H9 (cell line): ENCODE measurements at regions not wholly inside any gene's neighbourhood (a gene's known extent, or its start where the extent isn't known, plus 50 kb on each side); places are given as distances from the start of the nearest gene placed in this dataset.

ENCODE experiments used
- DNase-seq: peaks from one replicate; pipeline ENCODE4 v3.0.0-alpha.2; 2017
- H2AFZ ChIP-seq: one replicate; pipeline ENCODE4 v1.6.1; 2013; ENCODE audit warnings: mild to moderate bottlenecking, low read length, control low read depth, moderate library complexity
- H2AK5ac ChIP-seq: 2 replicates; pipeline ENCODE4 v1.6.1; 2013; ENCODE audit warnings: low read length, control low read depth, mixed read lengths; ENCODE audit not compliant: insufficient read length
- H2BK120ac ChIP-seq: one replicate; pipeline ENCODE4 v1.6.1; 2013; ENCODE audit warnings: low read depth, mild to moderate bottlenecking, low read length, control low read depth, inconsistent platforms; ENCODE audit not compliant: poor library complexity, severe bottlenecking
- H2BK12ac ChIP-seq: 2 replicates; pipeline ENCODE4 v1.6.1; 2013; ENCODE audit warnings: low read length, control low read depth, mixed read lengths, low read depth; ENCODE audit not compliant: insufficient read length
- H2BK15ac ChIP-seq: 2 replicates; pipeline ENCODE4 v1.6.1; 2013; ENCODE audit warnings: low read depth, low read length, control low read depth
- H2BK20ac ChIP-seq: one replicate; pipeline ENCODE4 v1.6.1; 2013; ENCODE audit warnings: low read depth, mild to moderate bottlenecking, low read length, control low read depth, inconsistent platforms; ENCODE audit not compliant: poor library complexity, severe bottlenecking
- H2BK5ac ChIP-seq: 2 replicates; pipeline ENCODE4 v1.6.1; 2013; ENCODE audit warnings: low read length, control low read depth, mixed read lengths; ENCODE audit not compliant: insufficient read length
- H3K14ac ChIP-seq: 2 replicates; pipeline ENCODE4 v1.6.1; 2013; ENCODE audit warnings: low read length, control low read depth; ENCODE audit not compliant: insufficient read depth
- H3K18ac ChIP-seq: 2 replicates; pipeline ENCODE4 v1.6.1; 2013; ENCODE audit warnings: low read depth, mild to moderate bottlenecking, mixed read lengths, low read length, control low read depth; ENCODE audit not compliant: insufficient read length
- H3K23ac ChIP-seq: 2 replicates; pipeline ENCODE4 v1.6.1; 2013; ENCODE audit warnings: low read length, control low read depth, mixed read lengths, low read depth; ENCODE audit not compliant: insufficient read length
- H3K23me2 ChIP-seq: 2 replicates; pipeline ENCODE4 v1.6.1; 2013; ENCODE audit warnings: low read depth, mild to moderate bottlenecking, mixed read lengths, low read length, control low read depth; ENCODE audit not compliant: insufficient read length, poor library complexity, severe bottlenecking
- H3K27ac ChIP-seq: 2 replicates; pipeline ENCODE4 v1.5.1; 2013; ENCODE audit warnings: low read length, control low read depth, mixed read lengths, low read depth; ENCODE audit not compliant: insufficient read length
- H3K27me3 ChIP-seq: 2 replicates; pipeline ENCODE4 v1.6.1; 2013; ENCODE audit warnings: low read length, control low read depth, inconsistent platforms; ENCODE audit not compliant: insufficient read depth
- H3K4ac ChIP-seq: 2 replicates; pipeline ENCODE4 v1.6.1; 2013; ENCODE audit warnings: low read depth, mild to moderate bottlenecking, control low read depth, inconsistent platforms, low read length, moderate library complexity
- H3K4me1 ChIP-seq: 2 replicates; pipeline ENCODE4 v1.6.1; 2013; ENCODE audit warnings: low read length, control low read depth, inconsistent platforms; ENCODE audit not compliant: insufficient read depth
- H3K4me2 ChIP-seq: 2 replicates; pipeline ENCODE4 v1.6.1; 2013; ENCODE audit warnings: low read length, control low read depth, mixed read lengths; ENCODE audit not compliant: insufficient read length, insufficient read depth
- H3K56ac ChIP-seq: 2 replicates; pipeline ENCODE4 v1.6.1; 2013; ENCODE audit warnings: low read depth, mild to moderate bottlenecking, mixed read lengths, low read length, control low read depth; ENCODE audit not compliant: insufficient read length
- H3K79me1 ChIP-seq: 2 replicates; pipeline ENCODE4 v1.6.1; 2013; ENCODE audit warnings: low read depth, mild to moderate bottlenecking, moderate library complexity, low read length, control low read depth, inconsistent platforms; ENCODE audit not compliant: insufficient read depth, poor library complexity, severe bottlenecking
- H3K79me2 ChIP-seq: 2 replicates; pipeline ENCODE4 v1.6.1; 2013; ENCODE audit warnings: low read length, control low read depth, inconsistent platforms; ENCODE audit not compliant: insufficient read depth
- H3K9ac ChIP-seq: 2 replicates; pipeline ENCODE4 v1.6.1; 2013; ENCODE audit warnings: low read length, control low read depth, mixed read lengths; ENCODE audit not compliant: insufficient read length; ENCODE audit errors: extremely low read depth
- H3K9me3 ChIP-seq: one replicate; pipeline ENCODE4 v1.6.1; 2013; ENCODE audit warnings: low read depth, low read length, inconsistent platforms; ENCODE audit not compliant: control insufficient read depth
- H3T11ph ChIP-seq: one replicate; pipeline ENCODE4 v1.6.1; 2013; ENCODE audit warnings: mild to moderate bottlenecking, low read length, control low read depth, inconsistent platforms
- H4K20me1 ChIP-seq: one replicate; pipeline ENCODE4 v1.6.1; 2013; ENCODE audit not compliant: control insufficient read depth, insufficient read length, insufficient read depth
- H4K5ac ChIP-seq: 2 replicates; pipeline ENCODE4 v1.6.1; 2013; ENCODE audit warnings: low read depth, mild to moderate bottlenecking, mixed read lengths, low read length, control low read depth; ENCODE audit not compliant: insufficient read length
- H4K8ac ChIP-seq: replicated peaks from 2 replicates; pipeline ENCODE4 v1.6.1; 2013; ENCODE audit warnings: low read length, control low read depth, mixed read lengths, low read depth; ENCODE audit not compliant: insufficient read length
- H4K91ac ChIP-seq: 2 replicates; pipeline ENCODE4 v1.6.1; 2013; ENCODE audit warnings: low read depth, mild to moderate bottlenecking, moderate library complexity, mixed read lengths, low read length, control low read depth; ENCODE audit not compliant: insufficient read length
- H3K27ac Mint-ChIP-seq, 3 experiments: 2 replicates in 2 of 3; 3 replicates in 1 of 3; pipeline ENCODE4 v1.8.0; 2020 to 2021; ENCODE audit warnings: mixed read lengths in 3 of 3, mild to moderate bottlenecking in 1 of 3, moderate library complexity in 1 of 3
- H3K27me3 Mint-ChIP-seq: 2 replicates; pipeline ENCODE4 v1.8.0; 2021; ENCODE audit warnings: low read depth, mild to moderate bottlenecking, moderate library complexity, mixed read lengths
- H3K36me3 Mint-ChIP-seq, 3 experiments: 2 replicates in 2 of 3; 3 replicates in 1 of 3; pipeline ENCODE4 v1.8.0; 2020 to 2021; ENCODE audit warnings: low read depth in 3 of 3, mixed read lengths in 3 of 3; ENCODE audit not compliant: insufficient read depth in 1 of 3
- H3K4me1 Mint-ChIP-seq, 2 experiments: 2 replicates each; pipeline ENCODE4 v1.8.0; 2020; ENCODE audit warnings: mixed read lengths in 2 of 2
- H3K4me3 Mint-ChIP-seq, 2 experiments: 2 replicates in 1 of 2; 3 replicates in 1 of 2; pipeline ENCODE4 v1.8.0; 2020 to 2021; ENCODE audit warnings: mild to moderate bottlenecking in 2 of 2, mixed read lengths in 2 of 2, moderate library complexity in 1 of 2
- H3K9me3 Mint-ChIP-seq, 2 experiments: 2 replicates in 1 of 2; 3 replicates in 1 of 2; pipeline ENCODE4 v1.8.0; 2020; ENCODE audit warnings: mild to moderate bottlenecking in 2 of 2, mixed read lengths in 2 of 2, moderate library complexity in 1 of 2
- CTCF ChIP-seq: fragments of 200-600 bp; sonication (generic); conservative IDR thresholded peaks from 3 replicates; pipeline ENCODE4 v1.8.0; 2021; ENCODE audit warnings: antibody characterized with exemption, mild to moderate bottlenecking
- WGBS: extraction: QIAGEN DNeasy Blood & Tissue Kit; methylation state at CpG from one replicate; pipeline ENCODE4 v1.1.7; 2013; ENCODE audit warnings: missing lambda C conversion rate, low lambda C conversion rate, mixed read lengths; ENCODE audit not compliant: insufficient read length; ENCODE audit errors: extremely low coverage; 5-methylcytosine and 5-hydroxymethylcytosine counted together

DNA sequence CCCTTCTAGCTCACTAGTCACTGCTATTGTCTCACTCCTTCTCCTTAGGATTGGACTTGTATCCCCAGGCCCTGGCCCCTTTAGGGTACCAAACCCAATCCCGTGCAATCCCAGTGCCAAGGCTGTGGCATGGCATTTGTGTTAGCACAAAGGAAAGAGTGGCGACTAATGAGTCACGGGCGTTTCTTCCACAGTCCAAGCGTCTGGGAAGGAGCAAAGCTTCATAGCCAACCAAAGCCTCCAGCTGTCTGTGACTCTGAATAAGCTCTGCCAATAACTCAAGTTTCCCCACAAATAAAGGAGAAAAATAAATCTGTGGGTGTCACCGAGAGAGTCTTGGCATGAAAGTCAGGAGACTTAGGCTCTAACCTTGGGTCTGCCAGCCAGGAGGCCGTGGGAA is 54.6 kb upstream of the COX10 start:
- Histone ChIP-seq H4K91ac (no peak overlapping the region), H3K18ac (no peak overlapping the region), H2AFZ (no peak overlapping the region), H2BK120ac (no peak overlapping the region), H4K5ac (no peak overlapping the region), H4K20me1 (no peaks in the 10 kb centered on the region), H3K79me2 (no peaks in the 10 kb centered on the region), H2AK5ac (no peak overlapping the region), H3T11ph (no peak overlapping the region), H3K14ac (no peak overlapping the region), H3K4ac (no peak overlapping the region), H3K27me3 (no peaks in the 10 kb centered on the region), H3K23me2 (no peaks in the 10 kb centered on the region), H3K56ac (no peak overlapping the region), H2BK5ac (no peak overlapping the region), H2BK12ac (no peak overlapping the region), H3K9ac (no peak overlapping the region), H3K9me3 (no peaks in the 10 kb centered on the region), H3K27ac (no peak overlapping the region), H2BK20ac (no peak overlapping the region), H3K4me1 (peaks cover 10% of the 10 kb centered on the region), H3K79me1 (no peaks in the 10 kb centered on the region), H4K8ac (no peak overlapping the region), H3K23ac (no peak overlapping the region), H2BK15ac (no peak overlapping the region), H3K4me2 (no peak overlapping the region)
- Mint-ChIP-seq H3K9me3 (peaks cover 0 to 2% of the 10 kb centered on the region in 2 experiments; a peak in 1 of 5 replicates), H3K4me3 (no peak overlapping the region), H3K27ac (no peak overlapping the region), H3K27me3 (no peaks in the 10 kb centered on the region; the same call in 1 of the 2 replicates), H3K4me1 (peaks cover 23% of the 10 kb centered on the region in 2 experiments), H3K36me3 (peaks cover 0 to 2% (median 0%) of the 10 kb centered on the region in 3 experiments; a peak in 2 of 7 replicates)
- no peak for DNase-seq
- no CpG with 5 or more reads among the region's 7 CpGs for WGBS
- TF ChIP-seq CTCF, result no peak
